ENCODE measurements at regions not wholly inside any gene's neighbourhood (a gene's known extent, or its start where the extent isn't known, plus 50 kb on each side); places are given as distances from the start of the nearest gene placed in this dataset. TPM values are rescaled to one million over a fixed set of nuclear protein-coding genes. Genes with fewer than 3 reads are reported as not detected.

DNA sequence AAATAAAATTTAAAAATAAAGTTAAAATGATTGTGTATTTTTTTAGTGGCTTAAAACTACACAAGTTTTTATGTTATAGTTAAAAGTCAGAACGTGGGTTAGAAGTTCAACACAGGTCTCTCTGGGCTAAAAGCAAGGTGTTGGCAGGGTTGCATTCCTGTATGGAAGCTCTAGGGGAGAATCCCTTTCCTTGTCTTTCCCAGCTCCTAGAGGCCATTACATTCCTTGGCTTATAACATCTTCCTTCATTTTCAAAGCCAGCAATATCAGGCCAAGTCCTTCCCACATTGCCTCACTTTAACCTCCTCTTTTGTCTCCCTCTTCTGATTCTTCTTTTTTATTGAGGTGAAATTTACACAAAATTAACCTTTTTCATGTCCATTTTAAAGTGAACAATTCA is 52.4 kb upstream of the EEPD1 start:
- CTCF ChIA-PET, result no interaction called here
- Histone ChIP-seq H3K27me3 (ENCODE audit: control insufficient read depth, insufficient read depth, low read length) (peaks cover 5% of the 10 kb centered on the region; the same call in 1 of the 2 replicates), H3K4me3 (ENCODE audit: low read depth, low read length) (no peak overlapping the region), H3K36me3 (ENCODE audit: control insufficient read depth, insufficient read depth, low read length) (no peaks in the 10 kb centered on the region)
- no peak for DNase-seq (ENCODE audit: low read depth)
- POLR2A ChIA-PET, result no interaction called here
- no peak for TF ChIP-seq CTCF (IDR thresholded peaks at IDR 0.05; ENCODE audit: insufficient read depth, low read depth, low read length)

Small RNA genes in the stretch of these regions (small RNA-seq; reads per million reads assigned to genes)
- not detected for gene RNU6-1085P (ENCODE audit: insufficient read length, low read depth, low replicate concordance)

Data from BJ (cell line).